Subcutaneous abdominal adipose tissue (tissue), 5 donors: ENCODE measurements at regions not wholly inside any gene's neighbourhood (a gene's known extent, or its start where the extent isn't known, plus 50 kb on each side); places are given as distances from the start of the nearest gene placed in this dataset.

Experiments used
- H3K27ac ChIP-seq: one replicate; pipeline ENCODE4 v1.7.0; 2013; ENCODE audit warnings: low read depth, mild to moderate bottlenecking, inconsistent platforms, low read length, moderate library complexity
- H3K27me3 ChIP-seq, 5 donors: one replicate each; pipeline ENCODE4 v1.7.0; 2013; ENCODE audit warnings: low read length in 5 of 5, inconsistent platforms in 1 of 5; ENCODE audit not compliant: control insufficient read depth in 5 of 5, insufficient read depth in 4 of 5
- H3K36me3 ChIP-seq, 5 donors: one replicate each; pipeline ENCODE4 v1.7.0; 2013; ENCODE audit warnings: low read length in 5 of 5; ENCODE audit not compliant: control insufficient read depth in 5 of 5, insufficient read depth in 5 of 5
- H3K4me1 ChIP-seq, 5 donors: one replicate each; pipeline ENCODE4 v1.7.0; 2013; ENCODE audit warnings: low read length in 5 of 5, mild to moderate bottlenecking in 3 of 5, moderate library complexity in 1 of 5; ENCODE audit not compliant: control insufficient read depth in 5 of 5, insufficient read depth in 5 of 5
- H3K4me3 ChIP-seq, 5 donors: one replicate each; pipeline ENCODE4 v1.7.0; 2013; ENCODE audit warnings: low read length in 5 of 5, low read depth in 1 of 5
- H3K9ac ChIP-seq, 5 donors: one replicate each; pipeline ENCODE4 v1.7.0; 2013; ENCODE audit warnings: low read length in 5 of 5, mild to moderate bottlenecking in 4 of 5, moderate library complexity in 3 of 5
- H3K9me3 ChIP-seq, 5 donors: one replicate each; pipeline ENCODE4 v1.7.0; 2013; ENCODE audit warnings: low read length in 5 of 5; ENCODE audit not compliant: control insufficient read depth in 5 of 5
- donor health status: healthy.
- donor health status: healthy.
- donor health status: healthy.
- donor health status: healthy.
- donor health status: healthy.

DNA sequence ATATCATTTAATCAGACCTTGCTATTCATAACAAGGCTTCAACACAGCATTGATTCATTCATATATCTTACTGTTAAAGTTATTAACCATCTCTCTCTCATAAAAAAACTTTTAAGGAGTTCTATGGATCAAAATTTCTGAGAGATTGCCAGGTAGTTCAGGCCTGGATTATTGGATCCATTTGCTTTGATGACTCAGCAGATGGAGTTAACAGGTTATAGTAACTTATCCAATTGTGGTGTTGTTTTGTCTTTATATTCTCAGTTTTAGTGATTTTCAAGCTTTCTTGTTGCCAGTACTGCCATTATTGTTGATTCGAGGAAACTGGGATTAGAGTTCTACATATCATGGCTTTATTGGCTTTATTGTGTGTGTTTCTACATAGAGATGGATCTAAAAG, 195.7 kb upstream of the MMADHC start:
- Histone ChIP-seq H3K4me3 (no peak overlapping the region), H3K4me1 (no peaks in the 10 kb centered on the region), H3K27me3 (no peaks in the 10 kb centered on the region), H3K9ac (no peak overlapping the region), H3K36me3 (no peaks in the 10 kb centered on the region), H3K27ac (no peak overlapping the region), H3K9me3 (no peaks in the 10 kb centered on the region)

DNA sequence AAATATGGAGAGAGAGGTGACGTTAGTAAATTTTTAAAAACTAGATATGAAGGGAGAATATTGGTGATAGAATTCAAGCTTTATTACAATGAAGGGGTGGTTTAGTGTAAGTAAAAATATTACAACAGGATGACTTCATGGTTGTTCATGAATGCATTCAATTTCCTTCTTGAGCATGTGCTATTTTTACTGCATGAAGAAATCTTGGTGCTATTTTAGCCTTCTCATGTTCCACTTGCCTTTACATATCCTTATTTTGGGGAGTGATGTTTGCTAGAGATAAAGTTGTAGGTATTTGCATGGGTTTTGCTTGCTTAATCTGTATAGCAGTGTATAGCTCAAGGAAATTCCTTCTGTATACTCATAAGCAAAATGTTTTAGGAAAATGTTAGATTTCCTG, 195.0 kb upstream of the MMADHC start:
- Histone ChIP-seq H3K4me3 (no peak overlapping the region), H3K9ac (no peak overlapping the region), H3K27me3 (no peaks in the 10 kb centered on the region), H3K9me3 (no peaks in the 10 kb centered on the region), H3K36me3 (no peaks in the 10 kb centered on the region), H3K27ac (no peak overlapping the region), H3K4me1 (no peaks in the 10 kb centered on the region)

- H3K9me3 ChIP-seq: no peaks in the 10 kb centered on the region
- no peak overlapping the region for H3K27ac ChIP-seq
- H3K36me3 ChIP-seq: no peaks in the 10 kb centered on the region
- no peak overlapping the region for H3K4me3 ChIP-seq
- H3K27me3 ChIP-seq: no peaks in the 10 kb centered on the region
- H3K9ac ChIP-seq: no peak overlapping the region
- H3K4me1 ChIP-seq: no peaks in the 10 kb centered on the region
These were observed 193.8 kb upstream of the MMADHC start for GRCh38 chr2:149781263-149781808.

DNA sequence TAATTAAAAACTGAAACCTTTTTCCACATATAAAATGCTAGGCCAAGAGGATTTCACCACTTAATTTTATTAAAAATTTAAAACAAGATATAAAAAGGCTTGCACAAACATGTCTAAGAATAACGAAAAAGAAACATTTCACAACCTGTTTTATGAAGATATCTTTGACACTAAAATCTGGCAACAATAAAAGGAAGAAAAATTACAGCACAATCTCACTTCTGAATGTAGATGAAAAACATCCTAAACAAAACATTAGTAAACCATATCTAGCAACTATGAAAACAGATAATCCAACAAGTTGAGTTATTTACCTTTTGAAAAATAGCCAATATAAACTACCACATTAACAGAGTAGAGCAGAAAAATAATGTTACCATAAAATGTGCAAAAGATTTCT, 185.4 kb upstream of the MMADHC start:
- no peaks in the 10 kb centered on the region for H3K27me3 ChIP-seq
- H3K9me3 ChIP-seq: no peaks in the 10 kb centered on the region
- no peaks in the 10 kb centered on the region for H3K36me3 ChIP-seq
- no peaks in the 10 kb centered on the region for H3K4me1 ChIP-seq
- no peak overlapping the region for H3K4me3 ChIP-seq
- no peak overlapping the region for H3K27ac ChIP-seq
- H3K9ac ChIP-seq: no peak overlapping the region

DNA sequence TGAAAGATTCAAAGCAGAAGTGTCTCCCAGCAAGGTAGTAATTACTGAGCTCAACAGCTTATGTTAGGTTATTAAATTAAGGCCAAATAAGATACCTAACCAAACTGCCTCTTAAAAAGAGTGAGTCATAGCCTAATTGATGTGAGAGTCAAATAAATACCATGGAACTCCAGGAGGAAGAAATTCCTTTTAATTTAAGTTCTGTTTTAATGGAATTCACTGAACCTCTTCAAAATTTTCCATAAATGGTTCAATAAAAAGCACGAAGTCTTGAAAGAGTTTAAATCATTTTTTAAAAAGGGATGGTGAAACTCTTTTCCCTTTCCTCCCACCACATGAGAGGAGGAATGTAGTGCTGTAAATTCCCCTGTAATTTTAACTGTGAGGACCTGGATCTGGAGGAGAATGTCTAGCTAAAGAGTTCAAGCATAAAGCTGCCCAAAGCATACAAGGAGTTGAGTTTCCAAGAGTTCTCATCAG, 180.8 kb upstream of the MMADHC start:
- no peak overlapping the region for H3K9ac ChIP-seq
- H3K27ac ChIP-seq: no peak overlapping the region
- H3K4me3 ChIP-seq: no peak overlapping the region
- H3K4me1 ChIP-seq: peaks cover 0 to 17% (median 0%) of the 10 kb centered on the region in 5 donors
- H3K9me3 ChIP-seq: no peaks in the 10 kb centered on the region
- no peaks in the 10 kb centered on the region for H3K36me3 ChIP-seq
- H3K27me3 ChIP-seq: no peaks in the 10 kb centered on the region

DNA sequence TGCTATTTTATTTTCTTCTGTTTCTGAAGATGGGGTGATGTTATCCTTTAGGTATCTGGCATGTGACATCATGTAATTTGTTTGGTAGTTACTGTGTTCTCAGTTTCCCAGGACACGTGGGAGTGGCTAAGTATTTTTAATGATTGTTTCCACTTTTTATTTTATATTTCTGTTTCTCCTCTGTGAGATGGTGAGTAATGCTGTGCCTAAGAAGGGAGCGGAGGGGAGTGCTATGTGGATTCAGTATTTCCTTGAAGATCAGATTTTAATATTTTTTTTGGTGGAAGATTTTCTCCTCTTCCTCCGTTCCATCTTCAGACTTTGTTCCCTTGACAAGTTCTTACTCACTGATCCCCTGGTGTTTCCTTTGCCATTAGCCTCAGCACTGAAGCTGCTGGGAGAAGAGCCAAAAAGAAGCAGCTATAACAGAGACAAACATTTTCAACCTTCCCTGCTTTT, 180.0 kb upstream of the MMADHC start:
- Histone ChIP-seq H3K4me3 (no peak overlapping the region), H3K27me3 (no peaks in the 10 kb centered on the region), H3K4me1 (peaks cover 0 to 17% (median 0%) of the 10 kb centered on the region in 5 donors), H3K9me3 (no peaks in the 10 kb centered on the region), H3K27ac (no peak overlapping the region), H3K9ac (no peak overlapping the region), H3K36me3 (no peaks in the 10 kb centered on the region)

GRCh38 chr2:149766339-149766738, 178.8 kb upstream of the MMADHC start:
- H3K27ac ChIP-seq: no peak overlapping the region
- no peak overlapping the region for H3K4me3 ChIP-seq
- H3K36me3 ChIP-seq: no peaks in the 10 kb centered on the region
- peaks cover 0 to 17% (median 0%) of the 10 kb centered on the region in 5 donors for H3K4me1 ChIP-seq
- no peaks in the 10 kb centered on the region for H3K27me3 ChIP-seq
- no peak overlapping the region for H3K9ac ChIP-seq
- no peaks in the 10 kb centered on the region for H3K9me3 ChIP-seq

GRCh38 chr2:149765636-149766035, 178.1 kb upstream of the MMADHC start:
- H3K27ac ChIP-seq: no peak overlapping the region
- no peaks in the 10 kb centered on the region for H3K27me3 ChIP-seq
- H3K36me3 ChIP-seq: no peaks in the 10 kb centered on the region
- no peak overlapping the region for H3K9ac ChIP-seq
- H3K4me3 ChIP-seq: no peak overlapping the region
- H3K9me3 ChIP-seq: no peaks in the 10 kb centered on the region
- H3K4me1 ChIP-seq: peaks cover 0 to 17% (median 0%) of the 10 kb centered on the region in 5 donors

DNA sequence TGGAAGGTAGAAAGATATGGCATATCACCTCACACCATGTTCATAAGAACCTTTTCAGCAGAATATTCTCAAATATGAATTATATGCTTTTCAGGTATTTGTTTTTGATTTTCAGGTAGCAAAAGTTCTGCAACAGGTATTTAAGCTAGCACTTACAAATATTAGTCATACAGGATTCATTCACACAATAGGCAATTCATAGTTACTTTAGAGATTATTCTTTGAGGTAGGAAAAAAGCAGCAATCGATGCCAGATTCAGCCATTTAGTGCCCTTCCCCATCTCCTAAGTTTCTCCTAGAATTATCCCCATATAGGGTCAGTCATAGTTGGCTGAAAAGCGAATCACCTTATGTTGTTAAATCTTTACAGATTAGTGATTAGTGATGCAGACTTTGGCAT, 177.4 kb upstream of the MMADHC start:
- Histone ChIP-seq H3K27ac (no peak overlapping the region), H3K9ac (no peak overlapping the region), H3K4me1 (peaks cover 0 to 17% (median 0%) of the 10 kb centered on the region in 5 donors), H3K4me3 (no peak overlapping the region), H3K9me3 (no peaks in the 10 kb centered on the region), H3K27me3 (no peaks in the 10 kb centered on the region), H3K36me3 (no peaks in the 10 kb centered on the region)

- Histone ChIP-seq H3K27ac (no peak overlapping the region), H3K9ac (no peak overlapping the region), H3K27me3 (no peaks in the 10 kb centered on the region), H3K36me3 (no peaks in the 10 kb centered on the region), H3K4me3 (no peak overlapping the region), H3K9me3 (no peaks in the 10 kb centered on the region), H3K4me1 (peaks cover 0 to 17% (median 0%) of the 10 kb centered on the region in 5 donors)
These were observed 175.8 kb upstream of the MMADHC start for GRCh38 chr2:149763358-149763757.
